Glomerular endothelial cell (primary cell): ENCODE measurements at regions not wholly inside any gene's neighbourhood (a gene's known extent, or its start where the extent isn't known, plus 50 kb on each side); places are given as distances from the start of the nearest gene placed in this dataset.
"Not testable (repeated sequence)": the region's sequence is repeated elsewhere in the genome, so short reads cannot be mapped to it uniquely, and the experiment has no call there.

Source experiments
- DNase-seq: peaks from one replicate; pipeline ENCODE4 v3.0.0-alpha.2; 2011; ENCODE audit warnings: low read depth, low spot score; ENCODE audit errors: extremely low read depth

- DNase-seq: no peak
Measured at GRCh38 chr6:156616495-156616894, 160.7 kb upstream of the ARID1B start.

DNA sequence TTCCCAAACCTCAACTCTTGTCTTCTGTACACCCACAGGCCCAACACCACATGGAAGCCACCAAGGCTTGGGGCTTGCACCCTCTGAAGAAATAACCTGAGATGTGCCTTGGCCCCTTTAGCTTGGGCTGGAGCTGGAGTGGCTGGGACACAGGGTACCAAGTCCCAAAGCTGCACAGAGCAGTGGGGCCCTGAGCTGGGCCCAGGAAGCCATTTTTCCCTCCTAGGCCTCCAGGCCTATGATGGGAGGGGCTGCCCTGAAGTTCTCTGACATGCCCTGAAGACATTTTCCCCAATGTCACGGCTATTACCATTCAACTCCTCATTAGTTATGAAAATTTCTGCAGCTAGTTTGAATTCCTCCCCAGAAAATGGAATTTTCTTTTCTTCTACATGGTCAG is 163.2 kb upstream of the ARID1B start:
- DNase-seq: no peak

- DNase-seq: no peak
Measured at GRCh38 chr6:156612361-156612760, 164.8 kb upstream of the ARID1B start.

- DNase-seq: no peak
Measured at GRCh38 chr6:156602066-156602385, 175.2 kb upstream of the ARID1B start.

DNA sequence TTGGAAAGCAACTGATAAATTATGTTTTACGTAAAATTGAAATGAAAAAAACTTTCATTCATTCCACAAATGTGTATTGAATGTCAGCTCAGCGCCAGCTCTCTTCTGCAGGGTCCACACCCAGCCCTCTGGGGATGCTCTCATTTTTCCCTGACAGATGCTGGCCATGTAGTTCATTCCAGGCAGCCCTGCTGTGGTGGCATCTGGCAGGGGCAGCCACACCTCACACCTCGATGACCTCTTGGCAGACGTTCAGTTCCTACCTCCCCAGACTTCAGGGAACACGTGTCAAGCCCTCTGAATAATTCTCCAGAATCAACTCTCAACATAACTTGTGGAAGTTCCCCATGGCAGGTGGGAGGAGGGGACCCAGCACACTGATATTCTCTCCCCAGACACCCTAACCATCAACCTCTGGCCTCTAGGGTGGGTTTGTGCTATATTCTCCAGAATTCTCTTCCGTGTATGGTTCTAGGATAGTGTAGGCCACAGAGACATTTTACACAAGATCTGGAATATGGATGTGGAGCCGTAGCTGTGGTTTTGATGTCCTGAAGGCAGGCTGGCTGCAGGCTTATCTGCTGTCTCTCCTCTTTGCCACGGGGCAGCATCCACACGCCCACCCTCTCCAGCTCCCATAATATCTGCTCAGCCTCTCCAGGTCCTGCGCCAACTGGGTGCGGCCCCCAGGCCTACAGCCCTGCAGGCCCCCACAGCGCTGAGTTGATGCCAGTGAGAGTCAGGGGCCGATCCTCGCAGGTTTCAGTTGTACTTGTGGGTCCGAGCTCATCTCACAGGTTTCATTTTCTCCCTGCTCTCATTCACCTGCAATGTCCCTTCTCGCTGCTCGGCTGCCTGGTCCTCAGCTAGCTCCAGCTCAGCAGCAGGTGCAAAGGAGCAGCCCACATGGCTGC is 175.8 kb upstream of the ARID1B start:
- DNase-seq: no peak

GRCh38 chr6:156600678-156601077 is 176.5 kb upstream of the ARID1B start:
- no peak for DNase-seq

GRCh38 chr6:156599978-156600590 is 177.1 kb upstream of the ARID1B start:
- DNase-seq: no peak

DNA sequence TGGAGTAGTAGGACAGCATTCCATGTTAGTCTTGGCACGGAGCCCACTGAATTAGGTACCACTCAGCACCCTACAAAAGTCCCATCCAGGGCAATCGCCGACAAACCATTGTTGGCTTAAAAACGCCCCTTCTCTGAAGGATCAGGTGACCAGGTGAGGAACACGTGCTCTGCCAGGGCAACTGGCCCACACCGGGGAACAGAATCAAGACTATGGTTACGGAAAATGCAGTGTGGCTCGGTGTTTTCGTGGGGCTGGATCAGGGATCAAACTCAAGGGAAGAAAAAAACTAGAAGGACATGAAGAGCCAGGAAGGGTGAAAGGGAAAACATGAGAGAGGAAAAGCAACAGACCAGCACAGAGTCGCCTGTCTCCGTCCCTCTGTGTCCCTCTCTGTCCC is 177.8 kb upstream of the ARID1B start:
- no peak for DNase-seq

DNA sequence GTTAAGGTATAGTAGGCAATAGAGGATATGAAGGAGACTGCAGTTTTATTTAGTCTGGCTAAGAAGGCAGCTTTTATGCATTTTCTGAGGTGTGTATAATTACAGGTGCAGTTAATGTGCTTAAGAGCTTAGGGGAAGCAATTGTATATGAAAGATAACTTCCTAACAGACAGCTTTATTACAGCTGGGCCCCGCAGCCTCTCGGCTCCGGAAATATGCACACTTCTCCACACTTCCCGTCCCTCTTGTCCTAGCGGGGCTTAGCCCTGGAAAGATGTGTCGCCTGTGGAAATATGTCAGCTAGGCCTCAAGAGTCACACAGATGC is 178.4 kb upstream of the ARID1B start:
- no peak for DNase-seq

- no peak for DNase-seq
Measured at GRCh38 chr6:156598071-156598854, 178.9 kb upstream of the ARID1B start.

- DNase-seq: no peak
Measured at GRCh38 chr6:156597095-156597494, 180.1 kb upstream of the ARID1B start.

- no peak for DNase-seq
Measured at GRCh38 chr6:156595476-156595875, 181.7 kb upstream of the ARID1B start.

GRCh38 chr6:156593893-156594292 is 183.3 kb upstream of the ARID1B start:
- DNase-seq: no peak

- DNase-seq: no peak
Measured at GRCh38 chr6:156593127-156593526, 184.1 kb upstream of the ARID1B start.

GRCh38 chr6:156590482-156590881 is 186.7 kb upstream of the ARID1B start:
- no peak for DNase-seq

GRCh38 chr6:156589281-156589680 is 187.9 kb upstream of the ARID1B start:
- DNase-seq: no peak

GRCh38 chr6:156587751-156588301 is 189.4 kb upstream of the ARID1B start:
- no peak for DNase-seq

- no peak for DNase-seq
Measured at GRCh38 chr6:156587071-156587470, 190.1 kb upstream of the ARID1B start.

- DNase-seq: no peak
Measured at GRCh38 chr6:156585859-156586258, 191.3 kb upstream of the ARID1B start.

DNA sequence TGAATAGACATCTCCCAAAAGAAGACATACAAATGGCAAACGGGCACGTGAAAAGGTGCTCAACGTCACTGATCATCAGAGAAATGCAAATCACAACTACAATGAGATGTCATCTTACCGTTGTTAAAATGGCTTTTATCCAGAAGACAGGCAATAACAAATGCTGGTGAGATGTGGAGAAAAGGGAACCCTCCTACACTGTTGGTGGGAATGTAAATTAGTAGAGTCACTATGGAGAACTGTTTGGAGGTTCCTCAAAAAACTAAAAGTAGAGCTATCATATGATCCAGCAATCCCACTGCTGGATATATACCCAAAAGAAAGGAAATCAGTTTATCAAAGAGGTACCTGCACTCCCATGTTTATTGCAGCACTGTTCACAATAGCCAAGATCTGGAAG is 193.1 kb upstream of the ARID1B start:
- not testable (repeated sequence) for DNase-seq

DNA sequence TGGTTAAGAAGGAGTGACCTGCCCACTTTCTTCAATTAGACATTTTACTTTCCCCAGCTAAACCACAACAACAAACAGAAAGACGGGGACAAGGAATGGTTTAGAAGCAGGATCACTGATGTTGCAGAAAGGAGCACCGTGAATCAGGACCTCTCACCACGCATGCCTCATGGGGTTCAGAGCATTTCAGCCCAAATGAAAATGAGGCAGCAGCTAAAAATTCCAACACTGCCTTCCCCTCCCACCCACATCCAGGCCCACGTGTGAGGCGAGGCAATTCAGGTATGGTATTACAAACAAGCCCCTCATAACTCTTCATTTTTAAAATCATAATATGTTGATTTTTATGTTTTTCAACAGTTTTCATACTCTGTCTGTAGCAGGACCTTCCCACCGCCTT is 194.1 kb upstream of the ARID1B start:
- no peak for DNase-seq
